HG02885 (cell line): ENCODE measurements at regions not wholly inside any gene's neighbourhood (a gene's known extent, or its start where the extent isn't known, plus 50 kb on each side); places are given as distances from the start of the nearest gene placed in this dataset.

Experiments
- ATAC-seq: cut with Tn5 transposase; IDR thresholded peaks from one replicate; pipeline ENCODE4 v1.9.1; 2021; ENCODE audit warnings: mild to moderate bottlenecking; ENCODE audit not compliant: unreplicated experiment, poor library complexity

DNA sequence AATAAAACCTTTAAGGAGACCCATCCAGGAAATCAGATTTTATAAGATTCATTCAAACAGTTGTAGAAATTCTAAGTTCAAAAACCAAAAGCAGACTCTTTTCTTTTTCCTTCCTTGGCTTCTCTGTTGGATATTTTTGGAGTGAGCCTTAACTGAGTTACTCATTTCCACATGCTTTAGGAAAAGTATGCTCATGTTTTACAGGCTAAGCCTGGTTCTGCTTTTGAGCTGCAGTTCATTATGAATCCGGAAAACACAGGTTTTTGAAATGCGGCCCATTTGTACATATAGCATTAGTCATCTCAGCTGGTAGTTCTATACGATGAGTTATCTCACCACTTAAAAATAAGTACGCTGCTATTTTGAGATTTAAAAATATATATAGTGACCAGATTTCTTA lies 156.6 kb upstream of the DMRT1 start:
- no peak for ATAC-seq

DNA sequence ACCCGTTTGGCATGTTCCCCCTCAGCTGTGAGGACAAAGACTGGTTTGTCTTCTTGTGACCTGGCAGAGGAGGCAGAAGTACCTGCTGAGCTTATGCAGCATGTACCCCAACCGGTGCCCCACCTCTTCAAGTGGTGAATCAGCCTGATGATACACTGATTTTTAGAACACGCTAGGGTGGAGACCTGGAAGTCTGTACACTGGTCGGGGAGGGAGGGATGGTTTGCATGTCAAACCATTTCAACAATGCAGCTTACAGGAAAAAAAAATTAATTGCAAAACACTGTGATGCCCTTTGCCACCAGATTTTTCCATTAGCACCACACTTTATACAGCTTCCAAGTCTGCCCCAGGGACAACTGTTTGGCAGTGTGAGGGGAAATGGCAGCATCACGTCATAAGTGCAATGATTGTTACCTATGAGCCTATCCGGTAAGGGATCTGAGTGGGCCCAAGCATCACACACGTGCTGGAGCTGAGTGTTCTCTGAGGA lies 155.1 kb upstream of the DMRT1 start:
- no peak for ATAC-seq

DNA sequence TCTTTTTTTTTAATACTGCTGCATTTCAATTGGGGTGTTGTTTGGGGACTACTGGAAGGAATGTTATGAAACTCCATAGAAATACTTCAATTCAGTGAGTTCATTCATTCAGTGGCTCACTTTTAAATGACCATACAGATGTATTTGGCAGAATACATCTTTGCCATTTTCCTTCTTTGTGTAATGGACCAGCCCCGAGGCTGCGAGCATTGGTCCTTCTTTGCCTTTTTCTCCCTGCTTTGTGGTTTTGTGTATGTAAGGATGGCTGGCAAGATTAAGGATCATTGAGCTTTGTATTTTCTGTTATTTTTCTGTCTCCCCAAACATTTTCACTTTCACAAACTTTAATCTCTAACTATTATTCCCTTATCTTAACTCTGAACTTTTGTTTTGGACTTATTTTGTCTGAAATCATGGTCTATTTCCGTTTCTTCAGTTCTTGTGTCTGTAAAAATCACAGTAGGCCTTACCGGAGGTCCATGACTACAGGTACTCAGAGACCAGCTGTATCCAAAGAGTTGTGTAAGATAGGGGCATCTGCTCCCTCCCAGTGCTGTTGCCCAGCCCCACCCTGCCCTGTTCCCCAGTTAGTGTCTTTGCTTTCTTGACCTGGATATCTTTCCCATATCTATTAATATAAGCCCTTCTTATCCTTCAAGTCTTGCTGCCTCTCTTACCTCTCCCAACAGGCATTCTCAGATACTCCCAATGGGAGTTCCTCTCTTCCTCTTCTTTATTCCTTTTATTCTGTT lies 154.3 kb upstream of the DMRT1 start:
- ATAC-seq = no peak

GRCh38 chr9:687994-688393 lies 153.5 kb upstream of the DMRT1 start:
- ATAC-seq = no peak

- ATAC-seq = no peak
These were observed 150.9 kb upstream of the DMRT1 start for GRCh38 chr9:690517-691111.

- no peak for ATAC-seq
These were observed 149.6 kb upstream of the DMRT1 start for GRCh38 chr9:691825-692400.

GRCh38 chr9:692636-693129 lies 148.8 kb upstream of the DMRT1 start:
- no peak for ATAC-seq

DNA sequence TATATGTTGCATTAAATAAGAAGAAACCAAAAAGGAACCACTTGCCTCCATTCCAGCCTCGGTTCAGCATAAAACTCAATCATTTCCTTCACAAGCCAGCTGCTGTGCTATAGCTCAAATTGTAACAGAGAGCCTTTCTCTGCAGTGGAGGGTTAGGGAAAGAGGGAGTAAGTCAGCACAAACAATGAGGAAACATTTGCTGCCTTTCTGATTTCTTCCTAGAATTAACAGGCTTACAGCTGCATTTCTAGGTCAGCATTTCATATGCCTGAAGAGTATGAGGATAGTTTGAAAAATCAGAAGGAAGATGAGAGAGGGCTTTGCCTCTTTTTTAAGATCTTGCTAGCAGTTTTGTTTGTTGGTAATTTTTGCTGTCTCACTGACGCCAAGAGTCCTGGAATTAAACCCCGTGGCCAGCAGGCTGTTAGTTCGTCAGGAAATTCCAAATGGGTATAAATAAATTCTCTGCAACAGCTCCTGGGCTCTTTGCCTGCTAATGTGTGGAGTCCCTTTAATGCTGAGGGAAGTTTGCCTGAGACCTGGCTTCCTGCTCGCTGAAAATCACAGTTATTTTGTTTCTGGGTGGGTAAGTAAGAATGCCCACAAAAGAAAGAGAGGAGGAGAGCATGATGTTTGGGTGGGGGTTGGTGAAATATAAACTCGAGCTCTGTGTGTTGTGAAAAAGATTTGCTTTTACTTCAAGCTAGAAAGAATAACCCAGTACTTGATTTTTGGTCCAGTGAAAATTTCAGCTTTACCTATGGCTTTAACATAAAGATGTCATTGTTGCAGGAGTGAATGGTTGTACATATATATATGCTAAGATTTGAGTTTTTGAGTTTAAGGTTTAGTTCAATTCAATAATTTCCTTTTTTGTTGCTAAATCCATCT lies 148.1 kb upstream of the DMRT1 start:
- no peak for ATAC-seq

- no peak for ATAC-seq
These were observed 147.4 kb upstream of the DMRT1 start for GRCh38 chr9:694092-694402.

- ATAC-seq = no peak
These were observed 146.9 kb upstream of the DMRT1 start for GRCh38 chr9:694403-695154.

- no peak for ATAC-seq
These were observed 146.2 kb upstream of the DMRT1 start for GRCh38 chr9:695252-695651.

DNA sequence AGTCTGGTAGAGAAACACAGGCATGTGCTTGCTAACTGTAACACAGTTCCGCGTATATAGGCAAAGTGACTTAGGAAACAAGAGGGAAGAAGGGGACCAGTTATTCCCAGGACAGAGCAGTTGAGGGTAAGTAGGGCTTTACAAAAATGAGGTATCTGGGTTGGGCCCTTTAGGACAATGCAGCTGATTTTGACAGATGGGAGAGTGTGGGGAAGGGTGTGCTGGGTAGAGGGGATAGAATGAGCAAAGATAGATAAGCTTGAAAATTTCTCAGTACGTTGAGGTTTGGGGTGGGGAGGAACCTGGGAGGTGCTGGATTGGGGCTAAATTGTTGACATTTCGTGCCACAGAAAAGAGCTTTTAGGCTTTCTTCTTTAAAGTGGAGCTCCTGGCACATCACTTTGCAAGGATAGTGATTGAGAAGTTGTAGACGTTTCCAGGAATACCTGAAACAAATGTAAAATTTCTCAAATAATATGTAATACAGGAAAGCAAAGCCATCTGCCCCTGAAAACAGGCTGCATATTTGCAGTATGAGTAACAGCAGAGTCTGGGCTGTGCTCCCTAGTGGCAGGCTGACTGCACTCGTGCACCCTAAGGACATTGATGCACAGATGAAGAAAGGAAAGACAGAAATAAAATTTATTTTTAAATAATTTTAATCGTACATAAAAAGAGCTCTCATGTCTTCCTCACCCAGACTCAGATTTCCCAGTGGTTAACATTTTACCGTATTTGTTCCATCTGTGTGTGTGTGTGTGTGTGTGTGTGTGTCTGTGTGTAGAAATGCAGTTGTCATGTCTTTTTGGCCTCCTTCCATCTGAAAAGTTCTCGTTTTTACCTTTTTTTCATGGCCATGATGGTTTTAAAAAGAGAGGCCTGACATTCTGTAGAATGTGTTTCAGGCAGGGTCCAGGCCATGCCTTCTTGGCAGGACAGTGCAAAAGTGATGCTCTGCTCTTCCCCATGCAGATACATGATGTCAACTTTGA lies 144.9 kb upstream of the DMRT1 start:
- ATAC-seq = no peak

GRCh38 chr9:698276-698675 lies 143.2 kb upstream of the DMRT1 start:
- no peak for ATAC-seq

GRCh38 chr9:698954-699353 lies 142.5 kb upstream of the DMRT1 start:
- ATAC-seq = no peak

- no peak for ATAC-seq
These were observed 142.1 kb upstream of the DMRT1 start for GRCh38 chr9:699396-699795.

DNA sequence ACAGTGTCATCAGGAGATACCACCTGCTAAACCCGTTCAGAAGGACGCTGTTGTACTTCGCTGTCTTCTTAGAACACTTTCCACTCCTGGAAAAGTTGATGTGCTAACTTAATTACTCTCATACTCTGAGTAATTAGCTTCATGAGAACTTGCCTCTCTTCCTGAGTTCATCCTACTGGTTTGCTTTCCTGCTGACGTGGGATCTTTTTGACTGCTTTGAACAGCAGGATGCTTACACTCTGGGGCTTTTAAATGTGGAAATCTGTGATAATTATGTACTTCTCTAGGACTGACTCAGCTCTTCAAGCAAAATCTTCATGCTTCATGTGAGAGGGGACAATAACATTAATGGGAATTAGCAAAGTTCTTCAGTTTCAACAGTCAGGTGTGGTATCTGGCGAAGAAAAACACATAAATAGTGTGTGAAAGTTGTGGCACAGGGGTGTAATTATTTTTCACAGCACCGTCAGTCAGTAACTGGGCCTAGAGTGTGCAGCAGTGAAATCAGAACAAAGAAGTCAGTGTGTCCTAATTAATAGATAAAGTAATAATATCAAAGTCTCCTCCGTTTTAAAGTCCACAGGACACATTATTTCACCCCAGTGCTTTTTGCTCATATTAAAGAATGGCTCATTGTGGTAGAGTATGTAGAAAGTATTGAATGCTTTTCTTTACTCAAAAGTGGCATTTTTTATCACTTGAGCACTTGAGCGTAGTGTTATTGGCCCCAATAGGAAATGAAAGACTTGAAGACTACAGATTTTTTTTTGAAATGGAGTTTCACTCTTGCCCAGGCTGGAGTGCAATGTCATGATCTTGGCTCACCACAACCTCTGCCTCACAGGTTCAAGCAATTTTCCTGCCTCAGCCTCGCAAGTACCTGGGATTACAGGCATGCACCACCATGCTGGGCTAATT lies 140.9 kb upstream of the DMRT1 start:
- ATAC-seq = no peak

GRCh38 chr9:703392-703791 lies 138.1 kb upstream of the DMRT1 start:
- ATAC-seq = no peak

- no peak for ATAC-seq
These were observed 135.4 kb upstream of the DMRT1 start for GRCh38 chr9:706073-706472.
